Neuronal stem cell (in vitro differentiated cells): ENCODE measurements at regions not wholly inside any gene's neighbourhood (a gene's known extent, or its start where the extent isn't known, plus 50 kb on each side); places are given as distances from the start of the nearest gene placed in this dataset.

Experiments used
- DNase-seq: peaks from one replicate; pipeline ENCODE4 v3.0.0-alpha.2; 2013; ENCODE audit warnings: low spot score
- H2AFZ ChIP-seq: one replicate; pipeline ENCODE4 v1.6.1; 2013; ENCODE audit warnings: mild to moderate bottlenecking, low read length, inconsistent platforms
- H2AK5ac ChIP-seq: 2 replicates; pipeline ENCODE4 v1.6.1; 2013; ENCODE audit warnings: low read depth, mild to moderate bottlenecking, inconsistent platforms, low read length, moderate library complexity, mixed read lengths
- H2BK120ac ChIP-seq: 2 replicates; pipeline ENCODE4 v1.6.1; 2013; ENCODE audit warnings: low read depth, mild to moderate bottlenecking, inconsistent platforms, low read length, moderate library complexity, mixed read lengths
- H2BK12ac ChIP-seq: one replicate; pipeline ENCODE4 v1.6.1; 2013; ENCODE audit warnings: low read length, inconsistent platforms
- H2BK15ac ChIP-seq: 2 replicates; pipeline ENCODE4 v1.6.1; 2013; ENCODE audit warnings: mild to moderate bottlenecking, low read length, inconsistent platforms, mixed read lengths
- H2BK5ac ChIP-seq: one replicate; pipeline ENCODE4 v1.6.1; 2013; ENCODE audit warnings: inconsistent platforms, mild to moderate bottlenecking, low read length, moderate library complexity
- H3K14ac ChIP-seq: one replicate; pipeline ENCODE4 v1.6.1; 2013; ENCODE audit warnings: low read length, inconsistent platforms
- H3K18ac ChIP-seq: 2 replicates; pipeline ENCODE4 v1.6.1; 2013; ENCODE audit warnings: low read length, inconsistent platforms
- H3K23ac ChIP-seq: 2 replicates; pipeline ENCODE4 v1.6.1; 2013; ENCODE audit warnings: low read depth, mild to moderate bottlenecking, mixed read lengths, low read length, inconsistent platforms; ENCODE audit not compliant: poor library complexity
- H3K27ac ChIP-seq: replicated peaks from 3 replicates; pipeline ENCODE4 v1.5.1; 2013; ENCODE audit warnings: low read length, inconsistent platforms
- H3K27me3 ChIP-seq, 3 experiments: 2 replicates each; pipeline ENCODE4 v1.6.1; 2013; ENCODE audit warnings: low read length in 3 of 3, mild to moderate bottlenecking in 2 of 3, inconsistent platforms in 1 of 3, low read depth in 1 of 3, mixed read lengths in 1 of 3, moderate library complexity in 1 of 3; ENCODE audit not compliant: control insufficient read depth in 3 of 3, insufficient read depth in 3 of 3
- H3K36me3 ChIP-seq, 2 donors: replicated peaks in 1 of 2; 2 replicates each; pipeline ENCODE4 v1.6.1; 2013; ENCODE audit warnings: low read length in 2 of 2; ENCODE audit not compliant: control insufficient read depth in 2 of 2, insufficient read depth in 2 of 2
- H3K4ac ChIP-seq: 2 replicates; pipeline ENCODE4 v1.6.1; 2013; ENCODE audit warnings: inconsistent platforms, mild to moderate bottlenecking, low read length, moderate library complexity
- H3K4me1 ChIP-seq, 2 donors: 1 replicate in 1 of 2; 2 replicates in 1 of 2; pipeline ENCODE4 v1.6.1; 2013; ENCODE audit warnings: low read length in 2 of 2, low read depth in 1 of 2; ENCODE audit not compliant: control insufficient read depth in 2 of 2, insufficient read depth in 1 of 2
- H3K4me2 ChIP-seq: one replicate; pipeline ENCODE4 v1.6.1; 2013; ENCODE audit warnings: mild to moderate bottlenecking, low read length, inconsistent platforms; ENCODE audit not compliant: insufficient read depth, poor library complexity, severe bottlenecking
- H3K4me3 ChIP-seq, 2 donors: 2 replicates each; pipeline ENCODE4 v1.5.1; 2013; ENCODE audit warnings: low read length in 2 of 2, mild to moderate bottlenecking in 2 of 2, inconsistent platforms in 1 of 2, moderate library complexity in 1 of 2
- H3K79me1 ChIP-seq: one replicate; pipeline ENCODE4 v1.6.1; 2013; ENCODE audit warnings: low read depth, mild to moderate bottlenecking, inconsistent platforms, low read length, moderate library complexity
- H3K9ac ChIP-seq: one replicate; pipeline ENCODE4 v1.6.1; 2013; ENCODE audit warnings: mild to moderate bottlenecking, low read depth, low read length, inconsistent platforms; ENCODE audit not compliant: poor library complexity
- H3K9me3 ChIP-seq, 2 donors: replicated peaks in 1 of 2; 2 replicates each; pipeline versions ENCODE3 to v1.6.1; 2013; ENCODE audit warnings: low read length in 2 of 2, mild to moderate bottlenecking in 2 of 2, inconsistent platforms in 1 of 2, low read depth in 1 of 2, mixed read lengths in 1 of 2, moderate library complexity in 1 of 2; ENCODE audit not compliant: control insufficient read depth in 2 of 2, insufficient read depth in 1 of 2
- H4K8ac ChIP-seq: one replicate; pipeline ENCODE4 v1.6.1; 2013; ENCODE audit warnings: low read depth, mild to moderate bottlenecking, inconsistent platforms, low read length, moderate library complexity
- H4K91ac ChIP-seq: one replicate; pipeline ENCODE4 v1.6.1; 2013; ENCODE audit warnings: low read length, low read depth, mild to moderate bottlenecking, inconsistent platforms; ENCODE audit not compliant: poor library complexity
- WGBS, 2 donors: extraction: QIAGEN DNeasy Blood & Tissue Kit; methylation state at CpG; one replicate each; pipeline ENCODE4 v1.1.7; 2013; ENCODE audit warnings: missing lambda C conversion rate in 2 of 2, mixed read lengths in 1 of 2; ENCODE audit not compliant: insufficient read length in 2 of 2, insufficient replicate concordance in 1 of 2; ENCODE audit errors: extremely low coverage in 2 of 2; 5-methylcytosine and 5-hydroxymethylcytosine counted together

- H3K18ac ChIP-seq = peak overlapping the region; percentile 38
- H3K79me1 ChIP-seq = no peaks in the 10 kb centered on the region
- no peak overlapping the region for H2BK120ac ChIP-seq
- H2BK5ac ChIP-seq = no peak overlapping the region
- no peaks in the 10 kb centered on the region for H3K9me3 ChIP-seq
- peak overlapping the region; percentile 23 for H2BK12ac ChIP-seq
- WGBS, 2 donors = no CpG with 5 or more reads among the region's 8 CpGs
- H3K4ac ChIP-seq = no peak overlapping the region
- no peak overlapping the region for H4K8ac ChIP-seq
- H2AFZ ChIP-seq = no peak overlapping the region
- H3K9ac ChIP-seq = no peak overlapping the region
- no peak overlapping the region for H3K4me3 ChIP-seq
- H3K4me2 ChIP-seq = no peak overlapping the region
- no peak overlapping the region for H3K27ac ChIP-seq
- H3K4me1 ChIP-seq = peaks cover 0 to 38% of the 10 kb centered on the region in 2 donors
- DNase-seq = no peak
- peaks cover 0 to 29% (median 0%) of the 10 kb centered on the region in 3 experiments for H3K27me3 ChIP-seq
- H2AK5ac ChIP-seq = peak overlapping the region; percentile 59
- no peaks in the 10 kb centered on the region for H3K36me3 ChIP-seq
- H3K14ac ChIP-seq = no peak overlapping the region
- H3K23ac ChIP-seq = no peak overlapping the region
- H2BK15ac ChIP-seq = peak overlapping the region; percentile 41
- no peak overlapping the region for H4K91ac ChIP-seq
Observed at GRCh38 chr10:71075086-71075758, 137.1 kb upstream of the UNC5B start.

- H4K91ac ChIP-seq = no peak overlapping the region
- H2AK5ac ChIP-seq = no peak overlapping the region
- peaks cover 0 to 40% of the 10 kb centered on the region in 2 donors for H3K4me1 ChIP-seq
- H2BK15ac ChIP-seq = peak overlapping the region; percentile 42
- H3K27ac ChIP-seq = no peak overlapping the region
- DNase-seq = no peak
- no peak overlapping the region for H3K23ac ChIP-seq
- no CpG with 5 or more reads among the region's 15 CpGs for WGBS, 2 donors
- no peaks in the 10 kb centered on the region for H3K79me1 ChIP-seq
- no peak overlapping the region for H2AFZ ChIP-seq
- no peak overlapping the region for H2BK5ac ChIP-seq
- no peak overlapping the region for H3K4me2 ChIP-seq
- H3K4ac ChIP-seq = no peak overlapping the region
- H3K36me3 ChIP-seq = no peaks in the 10 kb centered on the region
- H4K8ac ChIP-seq = no peak overlapping the region
- no peak overlapping the region for H3K4me3 ChIP-seq
- no peak overlapping the region for H3K18ac ChIP-seq
- H3K9me3 ChIP-seq = no peaks in the 10 kb centered on the region
- peaks cover 0 to 29% (median 0%) of the 10 kb centered on the region in 3 experiments for H3K27me3 ChIP-seq
- H2BK12ac ChIP-seq = peak overlapping the region; percentile 23
- no peak overlapping the region for H2BK120ac ChIP-seq
- H3K9ac ChIP-seq = no peak overlapping the region
- no peak overlapping the region for H3K14ac ChIP-seq
Observed at GRCh38 chr10:71075759-71076472, 136.5 kb upstream of the UNC5B start.

GRCh38 chr10:71076473-71077142, 135.8 kb upstream of the UNC5B start:
- H4K8ac ChIP-seq = no peak overlapping the region
- no peak overlapping the region for H2BK5ac ChIP-seq
- no CpG with 5 or more reads among the region's 8 CpGs for WGBS, 2 donors
- DNase-seq = no peak
- no peaks in the 10 kb centered on the region for H3K36me3 ChIP-seq
- H3K23ac ChIP-seq = no peak overlapping the region
- no peak overlapping the region for H3K27ac ChIP-seq
- peaks cover 0 to 40% of the 10 kb centered on the region in 2 donors for H3K4me1 ChIP-seq
- H3K79me1 ChIP-seq = no peaks in the 10 kb centered on the region
- peak overlapping the region; percentile 42 for H2BK15ac ChIP-seq
- H3K4ac ChIP-seq = no peak overlapping the region
- H3K4me2 ChIP-seq = no peak overlapping the region
- no peaks in the 10 kb centered on the region for H3K9me3 ChIP-seq
- H2BK120ac ChIP-seq = no peak overlapping the region
- H3K18ac ChIP-seq = no peak overlapping the region
- no peak overlapping the region for H3K4me3 ChIP-seq
- H4K91ac ChIP-seq = no peak overlapping the region
- H3K27me3 ChIP-seq = peaks cover 0 to 26% (median 0%) of the 10 kb centered on the region in 3 experiments
- peak overlapping the region; percentile 70 for H2AK5ac ChIP-seq
- no peak overlapping the region for H2AFZ ChIP-seq
- H3K14ac ChIP-seq = no peak overlapping the region
- no peak overlapping the region for H2BK12ac ChIP-seq
- no peak overlapping the region for H3K9ac ChIP-seq

- H3K27ac ChIP-seq = no peak overlapping the region
- H2BK15ac ChIP-seq = peak overlapping the region; percentile 29
- H2AFZ ChIP-seq = no peak overlapping the region
- no peak overlapping the region for H4K91ac ChIP-seq
- WGBS, 2 donors = no CpG with 5 or more reads among the region's 8 CpGs
- H3K14ac ChIP-seq = no peak overlapping the region
- no peak overlapping the region for H3K23ac ChIP-seq
- H2BK120ac ChIP-seq = no peak overlapping the region
- no peak for DNase-seq
- H3K4me3 ChIP-seq = no peak overlapping the region
- H3K9ac ChIP-seq = no peak overlapping the region
- H3K27me3 ChIP-seq = peaks cover 0 to 22% (median 0%) of the 10 kb centered on the region in 3 experiments
- no peak overlapping the region for H2BK12ac ChIP-seq
- H4K8ac ChIP-seq = no peak overlapping the region
- H2AK5ac ChIP-seq = peak overlapping the region; percentile 70
- no peak overlapping the region for H3K4ac ChIP-seq
- no peaks in the 10 kb centered on the region for H3K9me3 ChIP-seq
- H3K4me2 ChIP-seq = no peak overlapping the region
- no peak overlapping the region for H2BK5ac ChIP-seq
- peaks cover 0 to 38% of the 10 kb centered on the region in 2 donors for H3K4me1 ChIP-seq
- H3K79me1 ChIP-seq = no peaks in the 10 kb centered on the region
- H3K18ac ChIP-seq = peak overlapping the region; percentile 76
- no peaks in the 10 kb centered on the region for H3K36me3 ChIP-seq
Observed at GRCh38 chr10:71077143-71077581, 135.2 kb upstream of the UNC5B start.
